HepG2 (cell line): ENCODE measurements at regions not wholly inside any gene's neighbourhood (a gene's known extent, or its start where the extent isn't known, plus 50 kb on each side); places are given as distances from the start of the nearest gene placed in this dataset.

Experiments
- ATAC-seq: fragments of 200-7000 bp; cut with Tn5 transposase; 3 replicates; pipeline ENCODE4 v1.9.1; 2020; ENCODE audit warnings: mild to moderate bottlenecking, moderate library complexity
- BruUV-seq: library from RNA; stranded (reverse); fragments of 400-500 nt; replicated peaks from 2 replicates; lab custom pipeline; 2021; lab: Mats Ljungman, UMichigan
- CTCF ChIA-PET: fragments of 300-600 bp; formaldehyde crosslinking; extraction: SDS; loops from one replicate; lab custom pipeline; 2021; ENCODE audit warnings: low total read pairs, inconsistent platforms, low intra/inter-chr PET ratio; lab: Yijun Ruan, JAX
- POLR2A ChIA-PET: fragments of 350-600 bp; sonication (Branson Sonifier 250); formaldehyde crosslinking; loops from one replicate; lab custom pipeline; 2020; ENCODE audit warnings: antibody characterized with exemption, inconsistent platforms; lab: Yijun Ruan, JAX
- DNase-seq: peaks from one replicate; pipeline ENCODE4 v3.0.0-alpha.2; 2015; ENCODE audit warnings: low spot score
- FAIRE-seq: peaks from 3 replicates; lab custom pipeline; 2011; peaks lifted over from hg19 to GRCh38; lab: Jason Lieb, UNC
- H2AFZ ChIP-seq: one replicate; pipeline ENCODE4 v1.6.1; 2011; ENCODE audit warnings: low read length, inconsistent platforms
- H3K27ac ChIP-seq: fragments of 300-600 bp; 3 replicates; pipeline ENCODE4 v1.8.0; 2011; ENCODE audit warnings: mixed run types, mild to moderate bottlenecking, mixed read lengths, low read length, inconsistent platforms; ENCODE audit not compliant: insufficient read depth; ENCODE audit errors: extremely low read length
- H3K27me3 ChIP-seq, 2 experiments: fragments of 200-600 bp in 1 of 2; 2 replicates in 1 of 2; 3 replicates in 1 of 2; pipeline versions ENCODE4 v1.6.0 to v1.8.0; 2011; ENCODE audit warnings: low read length in 2 of 2, mild to moderate bottlenecking in 2 of 2, moderate library complexity in 2 of 2, inconsistent platforms in 1 of 2; ENCODE audit not compliant: insufficient read depth in 2 of 2, control insufficient read depth in 1 of 2
- H3K36me3 ChIP-seq, 2 experiments: fragments of 200-600 bp in 1 of 2; replicated peaks in 1 of 2; 2 replicates in 1 of 2; 3 replicates in 1 of 2; pipeline versions ENCODE4 v1.5.1 to v1.8.0; 2011; ENCODE audit warnings: low read length in 2 of 2, inconsistent platforms in 1 of 2; ENCODE audit not compliant: insufficient read depth in 2 of 2, control insufficient read depth in 1 of 2
- H3K4me1 ChIP-seq: 2 replicates; pipeline ENCODE4 v1.5.1; 2012; ENCODE audit warnings: low read length, inconsistent platforms; ENCODE audit not compliant: insufficient read depth
- H3K4me2 ChIP-seq: 2 replicates; pipeline ENCODE4 v1.6.0; 2011; ENCODE audit warnings: low read depth, low read length, inconsistent platforms
- H3K4me3 ChIP-seq, 3 experiments: fragments of 200-600 bp in 1 of 3; sonication (generic), shearing (Covaris generic) in 1 of 3; replicated peaks in 1 of 3; 2 replicates each; pipeline ENCODE4 v1.5.1; 2011 to 2016; ENCODE audit warnings: low read length in 3 of 3, inconsistent platforms in 2 of 3, low read depth in 2 of 3, mild to moderate bottlenecking in 2 of 3, control low read depth in 1 of 3, mixed read lengths in 1 of 3; ENCODE audit not compliant: insufficient read depth in 1 of 3
- H3K79me2 ChIP-seq: one replicate; pipeline ENCODE4 v1.6.1; 2011; ENCODE audit warnings: low read length, inconsistent platforms; ENCODE audit not compliant: insufficient read depth
- H3K9ac ChIP-seq: 2 replicates; pipeline ENCODE4 v1.6.0; 2011; ENCODE audit warnings: mild to moderate bottlenecking, low read depth, low read length, inconsistent platforms; ENCODE audit not compliant: insufficient read depth
- H3K9me3 ChIP-seq: 2 replicates; pipeline ENCODE4 v1.5.1; 2012; ENCODE audit warnings: mild to moderate bottlenecking, low read length
- H4K20me1 ChIP-seq: 2 replicates; pipeline ENCODE4 v1.6.0; 2011; ENCODE audit warnings: inconsistent platforms, mild to moderate bottlenecking, low read length, moderate library complexity; ENCODE audit not compliant: insufficient read depth
- AGO2 ChIP-seq: fragments of 200-400 bp; formaldehyde crosslinking; optimal IDR thresholded peaks from 2 replicates; pipeline ENCODE3; 2017; ENCODE audit warnings: mild to moderate bottlenecking, low read depth, low read length, moderate library complexity
- BRCA1 ChIP-seq: sonication (generic); formaldehyde crosslinking; IDR thresholded peaks from 2 replicates; pipeline ENCODE4 v1.4.0; 2020; ENCODE audit warnings: missing genetic modification reagents
- CENPT ChIP-seq: sonication (generic); formaldehyde crosslinking; IDR thresholded peaks from 2 replicates; pipeline ENCODE4 v1.8.0; 2022; ENCODE audit warnings: low read depth, mild to moderate bottlenecking, moderate library complexity, missing genetic modification reagents
- FOSL2 ChIP-seq: sonication (generic); formaldehyde crosslinking; IDR thresholded peaks from 2 replicates; pipeline ENCODE4 v1.4.0; 2020; ENCODE audit warnings: missing genetic modification reagents
- NAIF1 ChIP-seq: sonication (generic); formaldehyde crosslinking; IDR thresholded peaks from 2 replicates; pipeline ENCODE4 v1.5.0; 2020; ENCODE audit warnings: mild to moderate bottlenecking, missing genetic modification reagents, borderline replicate concordance
- NFE2L2 ChIP-seq: fragments of 150-350 bp; IDR thresholded peaks from 2 replicates; pipeline ENCODE4 v1.6.1; 2014; ENCODE audit warnings: low read length
- PRPF4 ChIP-seq: fragments of 200-400 bp; formaldehyde crosslinking; IDR thresholded peaks from 2 replicates; pipeline ENCODE4 v1.6.1; 2016; ENCODE audit warnings: low read length, low read depth; ENCODE audit not compliant: poor library complexity, severe bottlenecking
- ZBTB3 ChIP-seq: sonication (generic); formaldehyde crosslinking; IDR thresholded peaks from 2 replicates; pipeline ENCODE4 v1.4.0; 2020; ENCODE audit warnings: low read depth, mild to moderate bottlenecking, moderate library complexity, missing genetic modification reagents, borderline replicate concordance
- ZBTB8A ChIP-seq: sonication (generic); formaldehyde crosslinking; IDR thresholded peaks from 2 replicates; pipeline ENCODE4 v1.4.0; 2020; ENCODE audit warnings: mild to moderate bottlenecking, low read depth, missing genetic modification reagents, borderline replicate concordance
- ZC3H13 ChIP-seq: sonication (generic); formaldehyde crosslinking; IDR thresholded peaks from 2 replicates; pipeline ENCODE4 v1.8.1; 2023; ENCODE audit warnings: mild to moderate bottlenecking, missing genetic modification reagents, moderate library complexity
- ZMYM4 ChIP-seq: sonication (generic); formaldehyde crosslinking; IDR thresholded peaks from 2 replicates; pipeline ENCODE4 v1.8.1; 2023; ENCODE audit warnings: mild to moderate bottlenecking, missing genetic modification reagents
- ZNF430 ChIP-seq: sonication (generic); formaldehyde crosslinking; IDR thresholded peaks from 2 replicates; pipeline ENCODE4 v1.9.0; 2021; ENCODE audit warnings: mild to moderate bottlenecking, missing genetic modification reagents
- ZNF44 ChIP-seq: sonication (generic); formaldehyde crosslinking; IDR thresholded peaks from 2 replicates; pipeline ENCODE4 v1.5.1; 2020; ENCODE audit warnings: mild to moderate bottlenecking, missing genetic modification reagents
- ZNF577 ChIP-seq: sonication (generic); formaldehyde crosslinking; IDR thresholded peaks from 2 replicates; pipeline ENCODE4 v1.4.0; 2020; ENCODE audit warnings: mild to moderate bottlenecking, low read depth, missing genetic modification reagents, borderline replicate concordance
- WGBS: methylation state at CpG from one replicate; pipeline ENCODE4 v1.1.6; 2017; ENCODE audit warnings: low lambda C conversion rate; 5-methylcytosine and 5-hydroxymethylcytosine counted together
- in situ Hi-C: cut with HindIII; loops from 2 replicates; pipeline ENCODE4 v1.10.0; 2017; ENCODE audit warnings: low pct_unique_long_range_greater_than_20kb; ENCODE audit not compliant: extremely low pct_ligation_motif_present
- intact Hi-C: fragments of 100-400 bp; cut with micrococcal nuclease; formaldehyde crosslinking; loops from one replicate; pipeline ENCODE4 v1.10.0; 2022; ENCODE audit not compliant: unreplicated experiment
- TF ChIP-seq, protein P1 (sequence below): sonication (generic); formaldehyde crosslinking; IDR thresholded peaks from 2 replicates; pipeline ENCODE4 v1.4.0; 2020; ENCODE audit warnings: missing genetic modification reagents
- TF ChIP-seq, protein P2 (sequence below): sonication (generic); formaldehyde crosslinking; conservative IDR thresholded peaks from 2 replicates; pipeline ENCODE4 v1.8.0; 2022; ENCODE audit warnings: mild to moderate bottlenecking, moderate library complexity, missing genetic modification reagents
- TF ChIP-seq, protein P3 (sequence below): sonication (generic); formaldehyde crosslinking; IDR thresholded peaks from 2 replicates; pipeline ENCODE4 v1.9.0; 2021; ENCODE audit warnings: missing genetic modification reagents, mild to moderate bottlenecking, borderline replicate concordance
- TF ChIP-seq, protein P4 (sequence below): sonication (generic); formaldehyde crosslinking; IDR thresholded peaks from 2 replicates; pipeline ENCODE4 v1.8.0; 2022; ENCODE audit warnings: mild to moderate bottlenecking, missing genetic modification reagents
- TF ChIP-seq, protein P5 (sequence below): fragments of 450-650 bp; IDR thresholded peaks from 2 replicates; pipeline ENCODE4 v1.6.1; 2017

DNA sequence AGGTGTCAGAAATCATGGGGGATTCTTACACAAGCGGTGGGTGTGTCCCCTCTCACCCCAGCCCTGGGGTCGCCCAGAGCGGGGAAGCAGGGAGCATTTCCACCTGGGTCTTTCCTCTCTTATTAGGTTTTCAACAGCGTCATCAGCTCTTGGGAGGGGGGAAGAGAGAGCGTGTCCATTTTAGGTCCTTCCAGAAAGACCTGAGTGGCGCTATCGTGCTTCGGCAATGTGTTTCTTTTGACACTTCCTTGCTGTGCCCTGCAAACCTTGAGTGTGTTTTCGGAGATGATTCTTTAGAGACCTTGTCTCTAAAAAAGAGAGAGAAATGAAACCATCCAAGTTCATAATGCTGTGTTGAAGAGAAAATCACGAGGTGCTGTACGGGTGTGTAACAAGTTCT, 86.9 kb upstream of the PITRM1 start (continued):
- TF ChIP-seq NFE2L2 (no peak), ZBTB3 (CRISPR knock-in tag) (no peak), FOSL2 (CRISPR knock-in tag) (no peak), BRCA1 (CRISPR knock-in tag) (no peak), ZNF577 (CRISPR knock-in tag) (no peak), PRPF4 (no peak), ZNF430 (CRISPR knock-in tag) (no peak), AGO2 (no peak)
- TF ChIP-seq, protein P1, sequence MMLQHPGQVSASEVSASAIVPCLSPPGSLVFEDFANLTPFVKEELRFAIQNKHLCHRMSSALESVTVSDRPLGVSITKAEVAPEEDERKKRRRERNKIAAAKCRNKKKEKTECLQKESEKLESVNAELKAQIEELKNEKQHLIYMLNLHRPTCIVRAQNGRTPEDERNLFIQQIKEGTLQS (CRISPR knock-in tag): no peak
- TF ChIP-seq, protein P2, sequence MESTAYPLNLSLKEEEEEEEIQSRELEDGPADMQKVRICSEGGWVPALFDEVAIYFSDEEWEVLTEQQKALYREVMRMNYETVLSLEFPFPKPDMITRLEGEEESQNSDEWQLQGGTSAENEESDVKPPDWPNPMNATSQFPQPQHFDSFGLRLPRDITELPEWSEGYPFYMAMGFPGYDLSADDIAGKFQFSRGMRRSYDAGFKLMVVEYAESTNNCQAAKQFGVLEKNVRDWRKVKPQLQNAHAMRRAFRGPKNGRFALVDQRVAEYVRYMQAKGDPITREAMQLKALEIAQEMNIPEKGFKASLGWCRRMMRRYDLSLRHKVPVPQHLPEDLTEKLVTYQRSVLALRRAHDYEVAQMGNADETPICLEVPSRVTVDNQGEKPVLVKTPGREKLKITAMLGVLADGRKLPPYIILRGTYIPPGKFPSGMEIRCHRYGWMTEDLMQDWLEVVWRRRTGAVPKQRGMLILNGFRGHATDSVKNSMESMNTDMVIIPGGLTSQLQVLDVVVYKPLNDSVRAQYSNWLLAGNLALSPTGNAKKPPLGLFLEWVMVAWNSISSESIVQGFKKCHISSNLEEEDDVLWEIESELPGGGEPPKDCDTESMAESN (CRISPR knock-in tag): no peak
- TF ChIP-seq, protein P3, sequence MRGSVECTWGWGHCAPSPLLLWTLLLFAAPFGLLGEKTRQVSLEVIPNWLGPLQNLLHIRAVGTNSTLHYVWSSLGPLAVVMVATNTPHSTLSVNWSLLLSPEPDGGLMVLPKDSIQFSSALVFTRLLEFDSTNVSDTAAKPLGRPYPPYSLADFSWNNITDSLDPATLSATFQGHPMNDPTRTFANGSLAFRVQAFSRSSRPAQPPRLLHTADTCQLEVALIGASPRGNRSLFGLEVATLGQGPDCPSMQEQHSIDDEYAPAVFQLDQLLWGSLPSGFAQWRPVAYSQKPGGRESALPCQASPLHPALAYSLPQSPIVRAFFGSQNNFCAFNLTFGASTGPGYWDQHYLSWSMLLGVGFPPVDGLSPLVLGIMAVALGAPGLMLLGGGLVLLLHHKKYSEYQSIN (CRISPR knock-in tag): no peak

DNA sequence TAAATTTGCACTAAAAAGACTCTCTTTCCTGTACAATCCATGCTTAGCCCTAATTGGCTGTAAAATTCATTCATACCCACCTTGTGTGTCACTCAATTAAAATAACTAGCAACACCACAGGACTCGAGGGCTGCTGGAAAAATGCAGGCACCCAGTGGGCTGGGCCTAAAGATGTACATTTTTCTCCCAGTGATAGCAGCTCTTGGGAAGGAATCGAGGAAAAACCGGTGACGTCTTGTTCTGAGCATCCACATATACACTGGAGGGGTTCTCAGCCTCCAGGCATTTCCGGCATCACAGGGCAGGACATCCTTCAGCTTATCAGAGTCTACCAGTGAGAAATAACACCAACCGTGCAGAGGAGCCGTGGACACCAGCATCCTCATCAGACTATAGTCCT, 85.8 kb upstream of the PITRM1 start:
- Histone ChIP-seq H3K27ac (no peak overlapping the region), H3K9me3 (no peaks in the 10 kb centered on the region), H4K20me1 (no peaks in the 10 kb centered on the region), H3K36me3 (no peaks in the 10 kb centered on the region), H3K79me2 (no peaks in the 10 kb centered on the region), H3K9ac (no peak overlapping the region), H3K4me1 (no peaks in the 10 kb centered on the region), H3K4me3 (no peak overlapping the region), H3K27me3 (peaks cover 0 to 66% of the 10 kb centered on the region in 2 experiments; a peak in 3 of 5 replicates), H3K4me2 (no peak overlapping the region), H2AFZ (no peak overlapping the region)
- intact Hi-C loops (no loop called here), in situ Hi-C loops (no loop called here)
- no peak for FAIRE-seq
- POLR2A ChIA-PET: no interaction called here
- ATAC-seq: no peak
- CTCF ChIA-PET: no interaction called here
- 28% methylated on average over 6 of the region's 7 CpGs for WGBS
- BruUV-seq: no TSS peak
- no peak for DNase-seq
- TF ChIP-seq ZMYM4 (CRISPR knock-in tag) (no peak), ZNF44 (no peak), NAIF1 (CRISPR knock-in tag) (no peak), ZBTB8A (CRISPR knock-in tag) (no peak), CENPT (no peak), ZC3H13 (CRISPR knock-in tag) (no peak)
- TF ChIP-seq, protein P4, sequence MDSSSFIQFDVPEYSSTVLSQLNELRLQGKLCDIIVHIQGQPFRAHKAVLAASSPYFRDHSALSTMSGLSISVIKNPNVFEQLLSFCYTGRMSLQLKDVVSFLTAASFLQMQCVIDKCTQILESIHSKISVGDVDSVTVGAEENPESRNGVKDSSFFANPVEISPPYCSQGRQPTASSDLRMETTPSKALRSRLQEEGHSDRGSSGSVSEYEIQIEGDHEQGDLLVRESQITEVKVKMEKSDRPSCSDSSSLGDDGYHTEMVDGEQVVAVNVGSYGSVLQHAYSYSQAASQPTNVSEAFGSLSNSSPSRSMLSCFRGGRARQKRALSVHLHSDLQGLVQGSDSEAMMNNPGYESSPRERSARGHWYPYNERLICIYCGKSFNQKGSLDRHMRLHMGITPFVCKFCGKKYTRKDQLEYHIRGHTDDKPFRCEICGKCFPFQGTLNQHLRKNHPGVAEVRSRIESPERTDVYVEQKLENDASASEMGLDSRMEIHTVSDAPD (CRISPR knock-in tag): no peak
- TF ChIP-seq, protein P5, sequence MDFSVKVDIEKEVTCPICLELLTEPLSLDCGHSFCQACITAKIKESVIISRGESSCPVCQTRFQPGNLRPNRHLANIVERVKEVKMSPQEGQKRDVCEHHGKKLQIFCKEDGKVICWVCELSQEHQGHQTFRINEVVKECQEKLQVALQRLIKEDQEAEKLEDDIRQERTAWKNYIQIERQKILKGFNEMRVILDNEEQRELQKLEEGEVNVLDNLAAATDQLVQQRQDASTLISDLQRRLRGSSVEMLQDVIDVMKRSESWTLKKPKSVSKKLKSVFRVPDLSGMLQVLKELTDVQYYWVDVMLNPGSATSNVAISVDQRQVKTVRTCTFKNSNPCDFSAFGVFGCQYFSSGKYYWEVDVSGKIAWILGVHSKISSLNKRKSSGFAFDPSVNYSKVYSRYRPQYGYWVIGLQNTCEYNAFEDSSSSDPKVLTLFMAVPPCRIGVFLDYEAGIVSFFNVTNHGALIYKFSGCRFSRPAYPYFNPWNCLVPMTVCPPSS: no peak
